ENCODE measurements at regions not wholly inside any gene's neighbourhood (a gene's known extent, or its start where the extent isn't known, plus 50 kb on each side); places are given as distances from the start of the nearest gene placed in this dataset.

GRCh38 chr16:62201911-62202310 is 165.7 kb upstream of the CDH8 start:
- Histone ChIP-seq H3K36me3 (ENCODE audit: control insufficient read depth, insufficient read depth, low read length) (no peaks in the 10 kb centered on the region), H3K9me3 (no peaks in the 10 kb centered on the region), H3K4me1 (no peaks in the 10 kb centered on the region), H3K27me3 (replicated peaks; ENCODE audit: control insufficient read depth, insufficient read depth, low read length) (no peaks in the 10 kb centered on the region), H3K4me3 (ENCODE audit: low read depth, low read length) (no peak overlapping the region)
- Mint-ChIP-seq H3K27me3 (ENCODE audit: insufficient read depth, unreplicated experiment) (peaks cover 8% of the 10 kb centered on the region), H3K9me3 (ENCODE audit: unreplicated experiment) (no peaks in the 10 kb centered on the region), H3K36me3 (ENCODE audit: insufficient read depth, unreplicated experiment) (no peaks in the 10 kb centered on the region), H3K4me1 (ENCODE audit: low read depth, unreplicated experiment) (no peaks in the 10 kb centered on the region), H3K27ac (ENCODE audit: unreplicated experiment) (no peak overlapping the region), H3K4me3 (ENCODE audit: unreplicated experiment) (no peak overlapping the region)
- intact Hi-C loops (cut with micrococcal nuclease; ENCODE audit: unreplicated experiment): no loop called here
- no peak for TF ChIP-seq CTCF (IDR thresholded peaks at IDR 0.05; ENCODE audit: insufficient read depth in 1 of 2, low read depth in 1 of 2, low read length in 1 of 2, severe bottlenecking in 1 of 2, unreplicated experiment in 1 of 2)
- ChIA-PET POLR2A (no interaction called here), CTCF (no interaction called here)
- peak; percentile 4 to 42 for DNase-seq
- BruUV-seq (replicated peaks): no TSS peak

GRCh38 chr16:62194828-62195227 is 158.6 kb upstream of the CDH8 start:
- H3K4me3 Mint-ChIP-seq (ENCODE audit: unreplicated experiment): no peak overlapping the region
- H3K27ac Mint-ChIP-seq (ENCODE audit: unreplicated experiment): no peak overlapping the region
- no peaks in the 10 kb centered on the region for H3K27me3 ChIP-seq (replicated peaks; ENCODE audit: control insufficient read depth, insufficient read depth, low read length)
- H3K27me3 Mint-ChIP-seq (ENCODE audit: insufficient read depth, unreplicated experiment): peaks cover 7% of the 10 kb centered on the region
- POLR2A ChIA-PET: no interaction called here
- no peaks in the 10 kb centered on the region for H3K36me3 ChIP-seq (ENCODE audit: control insufficient read depth, insufficient read depth, low read length)
- no peaks in the 10 kb centered on the region for H3K9me3 ChIP-seq
- CTCF ChIA-PET: no interaction called here
- BruUV-seq (replicated peaks): no TSS peak
- TF ChIP-seq CTCF (IDR thresholded peaks at IDR 0.05; ENCODE audit: insufficient read depth in 1 of 2, low read depth in 1 of 2, low read length in 1 of 2, severe bottlenecking in 1 of 2, unreplicated experiment in 1 of 2): no peak
- H3K36me3 Mint-ChIP-seq (ENCODE audit: insufficient read depth, unreplicated experiment): no peaks in the 10 kb centered on the region
- H3K9me3 Mint-ChIP-seq (ENCODE audit: unreplicated experiment): no peaks in the 10 kb centered on the region
- DNase-seq: no peak
- intact Hi-C loops (cut with micrococcal nuclease; ENCODE audit: unreplicated experiment): no loop called here
- H3K4me3 ChIP-seq (ENCODE audit: low read depth, low read length): no peak overlapping the region
- H3K4me1 ChIP-seq: no peaks in the 10 kb centered on the region
- H3K4me1 Mint-ChIP-seq (ENCODE audit: low read depth, unreplicated experiment): no peaks in the 10 kb centered on the region

DNA sequence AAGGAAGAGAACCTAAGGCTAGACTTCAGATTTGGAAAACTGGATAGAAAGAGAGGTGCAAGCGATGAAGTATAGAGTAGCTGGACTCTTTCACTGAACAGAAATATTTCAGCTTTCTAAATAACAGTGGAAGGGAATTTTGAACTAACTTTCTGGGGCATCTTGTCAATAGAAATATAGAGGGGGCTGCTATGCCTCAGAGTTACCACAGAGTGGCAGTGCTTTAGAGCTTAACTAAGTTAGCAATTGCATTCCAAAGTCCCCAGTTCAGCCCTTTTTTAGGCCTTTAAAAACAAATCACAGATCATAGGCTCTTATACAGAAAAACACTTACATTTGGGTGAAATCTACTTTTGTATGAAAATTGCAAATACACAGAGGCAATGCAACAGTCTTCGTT is 154.2 kb upstream of the CDH8 start:
- ChIA-PET POLR2A (no interaction called here), CTCF (interaction anchor here (0.6 to 2.6 kb wide), 7 partner anchors 23 to 1561 kb away, joined by 3 to 16 read pairs (median 4); no protein-coding TSS in a partner anchor)
- H3K4me1 Mint-ChIP-seq (ENCODE audit: low read depth, unreplicated experiment): no peaks in the 10 kb centered on the region
- intact Hi-C loops (cut with micrococcal nuclease; ENCODE audit: unreplicated experiment): loop anchor here (1.0 kb wide), 1 partner anchor 680 kb away; no protein-coding TSS in a partner anchor
- Histone ChIP-seq H3K27me3 (replicated peaks; ENCODE audit: control insufficient read depth, insufficient read depth, low read length) (no peaks in the 10 kb centered on the region), H3K36me3 (ENCODE audit: control insufficient read depth, insufficient read depth, low read length) (no peaks in the 10 kb centered on the region), H3K9me3 (no peaks in the 10 kb centered on the region), H3K4me1 (no peaks in the 10 kb centered on the region), H3K4me3 (ENCODE audit: low read depth, low read length) (no peak overlapping the region)
- no peak overlapping the region for H3K4me3 Mint-ChIP-seq (ENCODE audit: unreplicated experiment)
- no peaks in the 10 kb centered on the region for H3K36me3 Mint-ChIP-seq (ENCODE audit: insufficient read depth, unreplicated experiment)
- no TSS peak for BruUV-seq (replicated peaks)
- H3K27me3 Mint-ChIP-seq (ENCODE audit: insufficient read depth, unreplicated experiment): peaks cover 5% of the 10 kb centered on the region
- no peaks in the 10 kb centered on the region for H3K9me3 Mint-ChIP-seq (ENCODE audit: unreplicated experiment)
- no peak overlapping the region for H3K27ac Mint-ChIP-seq (ENCODE audit: unreplicated experiment)
- peak; percentile 63 to 74 for TF ChIP-seq CTCF (IDR thresholded peaks at IDR 0.05; ENCODE audit: insufficient read depth in 1 of 2, low read depth in 1 of 2, low read length in 1 of 2, severe bottlenecking in 1 of 2, unreplicated experiment in 1 of 2)
- DNase-seq: peak in 1 of 2 experiments; percentile 21
